Sciatic nerve (tissue), 2 donors: ENCODE measurements at regions not wholly inside any gene's neighbourhood (a gene's known extent, or its start where the extent isn't known, plus 50 kb on each side); places are given as distances from the start of the nearest gene placed in this dataset.
"Not testable (repeated sequence)": the region's sequence is repeated elsewhere in the genome, so short reads cannot be mapped to it uniquely, and the experiment has no call there.

Source experiments
- ATAC-seq: fragments of 200-7000 bp; cut with Tn5 transposase; one replicate; pipeline ENCODE4 v1.9.1; 2020; ENCODE audit warnings: mild to moderate bottlenecking, moderate library complexity
- DNase-seq: peaks from one replicate; pipeline ENCODE4 v3.0.0-alpha.2; 2020; ENCODE audit warnings: low spot score
- intact Hi-C: fragments of 100-400 bp; cut with DNase I; formaldehyde crosslinking; loops from one replicate; pipeline ENCODE4 v1.14.2; 2022
- donor health status: DM: no; HTN: no; CAD: no.
- donor health status: DM: no; HTN: no; CAD: no.

DNA sequence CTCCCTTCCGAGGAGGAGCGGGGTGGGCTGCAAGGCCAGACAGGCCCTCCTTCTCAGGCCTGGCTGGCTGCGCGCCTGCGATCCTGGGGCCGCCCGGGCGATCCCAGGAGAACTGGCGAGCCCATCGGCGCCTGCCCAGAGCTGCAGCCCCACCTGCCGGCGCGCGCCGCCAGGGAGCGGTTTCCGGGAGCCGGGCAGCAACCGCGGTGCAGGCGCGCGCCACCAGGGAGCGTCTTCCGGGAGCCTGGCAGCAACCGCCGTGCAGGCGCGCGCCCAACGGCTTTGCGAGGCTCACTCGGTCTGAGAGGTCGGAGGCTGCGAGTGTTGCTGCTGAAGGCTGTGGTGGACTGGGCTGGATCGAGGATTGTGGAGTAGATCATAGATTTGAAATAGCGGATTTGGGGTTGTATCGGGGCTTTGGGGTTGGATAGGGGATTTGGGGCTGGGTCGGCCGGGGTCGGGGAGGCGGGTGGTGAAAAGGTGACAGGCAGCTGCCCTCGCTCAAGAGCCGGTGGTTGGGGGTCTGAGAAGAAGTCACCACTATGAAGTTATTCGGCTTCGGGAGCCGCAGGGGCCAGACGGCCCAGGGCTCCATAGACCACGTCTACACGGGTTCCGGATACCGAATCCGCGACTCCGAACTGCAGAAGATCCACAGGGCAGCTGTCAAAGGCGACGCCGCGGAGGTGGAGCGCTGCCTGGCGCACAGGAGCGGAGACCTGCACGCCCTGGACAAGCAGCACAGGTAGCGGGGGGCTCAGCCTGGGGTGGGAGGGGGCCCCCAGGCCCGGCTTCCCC is 668.9 kb downstream of the SPATA31A6 start:
- DNase-seq: peak; percentile 70
- intact Hi-C loops, ATAC-seq: not testable (repeated sequence)

DNA sequence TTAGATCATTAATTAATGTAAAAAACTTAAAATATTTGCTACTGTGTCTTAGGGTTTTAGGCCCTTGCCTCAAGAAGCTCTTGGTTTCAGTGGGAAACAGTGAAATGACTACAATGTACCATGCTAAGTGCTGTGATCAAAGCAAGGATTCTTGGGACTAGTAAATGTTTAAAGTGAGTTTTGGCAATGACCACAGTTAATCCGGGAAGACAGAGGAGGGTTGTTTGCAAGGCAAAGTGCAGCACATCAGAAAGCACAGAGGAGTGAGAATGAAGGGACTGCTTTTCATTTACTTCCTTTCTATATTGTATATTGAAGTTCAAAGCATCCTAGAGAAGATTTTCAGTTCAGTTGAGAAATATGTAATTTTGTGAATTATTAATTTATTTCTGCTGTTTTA is 676.7 kb downstream of the SPATA31A6 start:
- ATAC-seq, intact Hi-C loops: not testable (repeated sequence)

DNA sequence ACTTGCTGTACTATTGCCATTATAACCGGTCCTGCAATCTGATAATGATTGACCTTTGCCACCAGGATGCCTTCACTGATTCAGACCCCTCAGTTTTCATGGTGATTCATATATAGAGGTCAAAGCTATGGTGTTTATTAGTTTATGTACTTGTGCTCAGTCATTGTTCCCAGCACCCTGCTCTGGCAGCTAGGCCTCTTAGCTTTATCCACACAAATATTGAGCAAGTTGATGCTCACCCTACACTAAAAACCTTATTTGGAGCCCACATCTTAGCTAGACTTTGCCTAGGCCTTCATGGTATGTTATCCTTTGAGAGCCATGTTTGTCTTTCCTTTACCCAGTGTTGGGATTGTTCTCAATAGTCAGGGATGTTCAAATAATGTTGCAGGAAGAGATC is 679.0 kb downstream of the SPATA31A6 start:
- intact Hi-C loops, ATAC-seq, DNase-seq: not testable (repeated sequence)

More for the DNA sequence above, 676.7 kb downstream of the SPATA31A6 start:
- not testable (repeated sequence) for DNase-seq
